ENCODE measurements at regions not wholly inside any gene's neighbourhood (a gene's known extent, or its start where the extent isn't known, plus 50 kb on each side); places are given as distances from the start of the nearest gene placed in this dataset.
"Not testable (repeated sequence)": the region's sequence is repeated elsewhere in the genome, so short reads cannot be mapped to it uniquely, and the experiment has no call there.

DNA sequence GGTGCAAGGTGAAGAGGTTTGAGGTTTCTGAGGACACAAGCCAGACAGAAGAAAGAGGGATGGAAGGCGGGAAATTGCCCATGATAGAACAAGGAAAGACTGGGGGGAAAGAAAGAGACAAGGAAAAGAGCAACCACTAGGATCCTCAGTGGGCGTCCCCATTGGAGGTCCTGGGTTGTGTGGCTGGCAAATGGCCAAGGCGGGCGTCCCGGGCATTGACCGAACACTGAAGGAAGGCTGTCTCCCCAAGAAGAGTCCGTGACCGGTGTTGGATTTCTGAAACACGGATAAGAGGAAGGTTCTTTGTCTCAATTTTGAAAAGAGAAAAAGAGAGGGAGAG is 746.6 kb upstream of the ADGRB3 start:
- no peak for DNase-seq

DNA sequence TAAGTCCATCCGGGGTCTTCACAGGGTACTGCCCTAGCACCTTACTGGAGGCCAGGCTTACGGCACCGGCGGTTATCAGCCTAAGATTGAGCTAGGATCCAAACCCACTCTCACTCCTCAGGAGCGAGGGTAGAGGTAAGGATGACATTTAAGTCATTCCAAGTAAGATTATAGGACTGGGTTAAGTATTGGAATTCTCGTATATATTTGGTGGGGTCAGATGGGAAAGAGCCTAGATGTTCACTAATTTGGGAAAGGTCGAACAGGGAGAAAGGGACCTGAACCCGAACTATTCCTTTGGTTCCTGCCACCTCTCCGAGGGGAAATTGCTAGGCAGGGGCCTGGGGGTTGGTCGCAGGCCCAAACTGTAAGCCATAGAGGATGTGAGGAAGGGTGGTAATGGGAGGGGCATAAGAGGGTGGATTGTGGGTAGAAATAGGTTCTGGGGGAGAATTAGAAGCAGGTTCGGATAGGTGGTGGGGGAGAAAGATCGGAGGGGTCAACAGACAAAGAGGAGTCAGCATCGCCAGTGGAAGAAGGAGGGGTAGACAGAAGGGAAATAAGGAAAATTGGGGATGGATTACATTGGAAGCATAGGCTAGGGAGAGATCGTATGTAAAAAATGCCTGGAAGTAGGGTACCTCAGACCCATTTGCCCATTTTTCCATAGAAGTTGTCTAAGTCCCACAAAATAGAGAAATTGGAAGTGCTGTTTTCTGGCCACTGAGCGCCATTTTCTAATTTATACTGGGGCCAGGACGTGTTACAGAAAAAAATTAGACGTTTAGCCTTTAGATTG is 747.1 kb upstream of the ADGRB3 start:
- DNase-seq, result no peak

DNA sequence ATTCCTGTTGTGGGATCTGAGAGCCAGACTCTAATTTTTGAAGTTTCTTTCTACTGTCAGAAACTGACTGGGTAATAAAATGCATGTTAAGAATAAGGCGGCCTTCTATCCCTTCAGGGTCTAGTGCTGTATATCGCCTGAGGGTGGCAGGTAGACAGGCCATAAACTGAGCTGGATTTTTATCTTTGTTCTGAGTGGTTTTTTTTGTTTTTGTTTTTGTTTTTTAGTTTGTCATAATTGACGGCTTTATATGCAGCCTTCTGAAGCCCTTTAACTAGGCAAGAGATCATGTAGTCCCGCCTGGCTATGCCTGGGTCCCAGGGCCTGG is 747.7 kb upstream of the ADGRB3 start:
- no peak for DNase-seq

- DNase-seq, result no peak
These were observed 748.2 kb upstream of the ADGRB3 start for GRCh38 chr6:67886840-67887292.

GRCh38 chr6:67886036-67886707 is 748.9 kb upstream of the ADGRB3 start:
- no peak for DNase-seq

GRCh38 chr6:67885081-67886033 is 749.7 kb upstream of the ADGRB3 start:
- no peak for DNase-seq

DNA sequence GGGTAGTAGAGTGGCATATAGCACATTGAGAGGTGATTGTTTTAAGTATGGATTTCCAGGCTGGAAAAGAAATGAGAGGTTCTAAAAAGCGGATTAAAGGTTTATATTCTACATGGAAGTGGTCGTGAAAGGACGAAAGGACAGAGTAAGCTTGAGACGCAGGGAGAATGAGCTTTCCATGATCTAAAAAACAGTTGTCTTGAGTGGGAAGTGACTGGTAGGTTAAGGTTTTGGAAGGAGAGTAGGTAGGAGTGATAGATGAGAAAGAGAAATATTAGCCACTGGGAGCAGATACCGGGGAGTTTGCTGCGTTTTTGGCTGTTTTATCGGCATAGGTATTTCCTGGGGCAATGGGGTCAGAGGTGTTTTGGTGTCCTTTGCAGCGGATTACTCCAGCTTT is 750.6 kb upstream of the ADGRB3 start:
- DNase-seq, result no peak

DNA sequence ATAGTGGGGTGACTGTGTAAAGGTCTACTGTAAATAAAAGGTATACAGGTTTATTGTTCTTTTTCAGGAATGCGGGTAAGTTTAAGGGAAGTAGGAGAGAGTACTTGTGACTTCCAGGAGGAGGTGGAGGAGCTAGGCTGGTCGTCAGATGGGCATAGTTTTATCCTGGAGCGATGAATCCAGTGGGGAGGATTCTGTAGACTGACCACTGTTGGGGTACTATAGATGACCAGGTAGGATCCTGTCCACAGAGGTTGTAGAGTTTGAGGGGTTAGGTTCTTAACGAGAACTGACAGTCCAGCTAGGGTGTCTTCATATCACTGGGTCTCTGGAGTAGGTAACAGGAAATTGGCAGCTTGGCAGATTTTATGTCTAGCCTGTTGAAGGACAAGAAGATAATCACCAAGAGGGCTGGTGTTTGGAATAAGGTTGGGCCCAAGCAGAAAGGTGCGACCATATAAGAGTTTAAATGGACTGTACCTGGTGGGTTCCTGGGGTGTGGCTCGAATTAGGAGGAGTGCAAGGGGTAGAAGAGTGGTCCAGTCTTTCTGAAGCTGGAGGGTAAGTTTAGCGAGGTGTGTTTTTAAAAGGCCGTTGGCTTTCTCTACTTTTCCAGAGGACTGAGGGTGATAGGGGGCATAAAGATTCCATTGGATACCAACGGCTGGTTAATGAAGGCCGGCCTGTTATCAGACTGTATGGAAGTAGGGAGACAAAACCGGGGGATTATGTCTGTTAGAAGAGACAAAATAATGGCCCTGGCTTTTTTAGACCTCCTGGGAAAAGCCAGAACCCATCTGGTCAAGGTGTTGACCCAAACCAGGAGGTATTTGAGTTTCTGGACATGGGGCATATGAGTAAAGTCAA is 751.3 kb upstream of the ADGRB3 start:
- DNase-seq, result no peak

- no peak for DNase-seq
These were observed 752.4 kb upstream of the ADGRB3 start for GRCh38 chr6:67882436-67883311.

GRCh38 chr6:67881706-67882065 is 753.4 kb upstream of the ADGRB3 start:
- no peak for DNase-seq

DNA sequence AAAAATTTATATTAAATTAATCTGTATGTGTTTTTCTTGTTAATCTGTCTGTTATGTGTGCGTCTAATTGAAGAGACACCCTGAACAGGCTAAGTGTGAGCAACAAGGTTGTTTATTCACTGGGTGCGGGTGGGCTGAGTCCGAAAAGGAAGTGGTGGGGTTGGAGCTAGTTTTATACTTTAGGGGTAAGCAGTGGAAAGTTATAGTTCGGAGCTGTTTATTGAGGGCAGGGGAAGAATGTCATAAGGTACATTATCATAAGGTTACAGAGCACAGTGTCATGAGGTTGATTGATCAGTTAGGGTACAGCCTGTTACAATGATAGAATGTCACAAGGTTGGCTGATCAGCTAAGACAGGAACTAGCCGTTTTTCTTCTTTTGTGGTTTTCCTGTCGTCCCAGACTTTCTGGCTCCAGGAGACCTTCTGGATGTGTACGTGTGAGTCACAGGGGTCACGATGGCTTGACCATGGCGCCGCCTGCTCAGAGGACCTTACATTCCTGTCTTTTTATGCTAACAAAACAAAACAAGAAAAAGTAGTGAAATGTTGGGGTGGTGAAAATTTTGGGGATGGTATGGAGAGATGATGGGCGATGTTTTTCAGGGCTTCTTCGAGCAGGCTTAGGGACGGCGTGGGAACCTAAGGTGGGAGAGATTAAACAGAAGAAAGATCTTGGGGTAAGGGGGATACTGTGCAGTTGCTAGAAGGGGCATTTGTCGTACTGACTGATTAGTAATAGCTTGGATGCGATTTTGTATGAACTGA is 754.0 kb upstream of the ADGRB3 start:
- no peak for DNase-seq

- DNase-seq, result not testable (repeated sequence)
These were observed 754.7 kb upstream of the ADGRB3 start for GRCh38 chr6:67880343-67880742.

- not testable (repeated sequence) for DNase-seq
These were observed 755.2 kb upstream of the ADGRB3 start for GRCh38 chr6:67879928-67880327.

DNA sequence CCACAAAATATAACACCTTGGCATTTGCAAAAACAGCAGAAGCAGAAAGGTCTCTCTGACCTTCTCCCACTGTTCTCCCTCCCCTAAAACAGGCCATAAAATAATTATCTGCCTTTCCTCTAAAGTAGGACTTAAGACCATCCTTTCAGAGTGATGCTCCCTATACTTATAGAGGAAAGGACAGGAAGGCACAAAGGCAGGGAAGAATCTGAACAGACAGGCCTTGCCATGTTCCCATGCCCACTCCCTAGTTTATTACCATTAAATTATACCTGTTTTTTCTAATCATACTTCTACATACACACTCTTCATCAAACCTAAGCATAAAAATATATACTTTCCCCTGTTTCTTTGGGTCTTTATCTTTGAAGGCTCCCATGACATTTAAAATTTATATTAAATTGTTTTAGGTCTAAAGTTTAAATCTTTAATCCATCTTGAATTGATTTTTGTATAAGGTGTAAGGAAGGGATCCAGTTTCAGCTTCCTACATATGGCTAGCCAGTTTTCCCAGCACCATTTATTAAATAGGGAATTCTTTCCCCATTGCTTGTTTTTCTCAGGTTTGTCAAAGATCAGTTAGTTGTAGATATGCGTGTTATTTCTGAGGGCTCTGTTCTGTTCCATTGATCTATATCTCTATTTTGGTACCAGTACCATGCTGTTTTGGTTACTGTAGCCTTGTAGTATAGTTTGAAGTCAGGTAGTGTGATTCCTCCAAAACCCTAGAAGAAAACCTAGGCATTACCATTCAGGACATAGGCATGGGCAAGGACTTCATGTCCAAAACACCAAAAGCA is 755.8 kb upstream of the ADGRB3 start:
- DNase-seq, result not testable (repeated sequence)

DNA sequence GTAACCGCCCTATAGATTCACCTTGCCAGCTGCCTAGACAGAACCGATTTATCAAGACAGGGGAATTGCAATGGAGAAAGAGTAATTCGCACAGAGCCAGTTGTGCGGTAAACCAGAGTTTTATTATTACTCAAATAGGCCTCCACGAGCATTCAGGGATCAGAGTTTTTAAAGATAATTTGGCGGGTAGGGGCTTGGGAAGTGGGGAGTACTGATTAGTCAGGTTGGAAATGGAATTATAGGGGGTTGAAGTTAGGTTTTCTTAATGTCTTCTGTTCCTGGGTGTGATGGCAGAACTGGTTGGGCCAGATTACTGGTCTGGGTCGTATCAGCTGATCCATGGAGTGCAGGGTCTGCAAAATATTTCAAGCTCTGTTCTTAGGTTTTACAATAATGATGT is 756.9 kb upstream of the ADGRB3 start:
- not testable (repeated sequence) for DNase-seq

GRCh38 chr6:67877288-67877687 is 757.8 kb upstream of the ADGRB3 start:
- no peak for DNase-seq

GRCh38 chr6:67875877-67876383 is 759.2 kb upstream of the ADGRB3 start:
- DNase-seq, result no peak

GRCh38 chr6:67870321-67870720 is 764.8 kb upstream of the ADGRB3 start:
- DNase-seq, result no peak

DNA sequence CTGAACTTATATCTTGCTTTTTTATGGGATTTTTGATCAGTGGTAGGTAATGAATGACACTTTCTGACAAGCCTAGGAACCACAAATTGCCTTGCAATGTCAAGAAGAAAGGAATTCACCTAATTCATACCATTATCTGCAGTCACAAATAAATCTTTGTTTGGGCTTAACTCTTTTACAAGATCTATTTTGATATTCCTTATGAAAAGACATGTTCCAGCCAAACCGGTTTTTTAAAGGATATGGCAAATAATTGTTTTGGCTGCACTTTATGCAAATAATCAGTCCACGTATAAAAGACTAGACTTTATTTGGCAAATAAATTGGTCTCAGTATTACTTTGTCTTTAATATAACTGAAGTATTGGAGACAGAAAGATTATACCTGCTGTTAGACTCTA is 771.7 kb upstream of the ADGRB3 start:
- no peak for DNase-seq

GRCh38 chr6:67854098-67854497 is 781.0 kb upstream of the ADGRB3 start:
- DNase-seq, result no peak
